Mesenchymal stem cell (in vitro differentiated cells and primary cell): ENCODE measurements at regions not wholly inside any gene's neighbourhood (a gene's known extent, or its start where the extent isn't known, plus 50 kb on each side); places are given as distances from the start of the nearest gene placed in this dataset.
"Not testable (repeated sequence)": the region's sequence is repeated elsewhere in the genome, so short reads cannot be mapped to it uniquely, and the experiment has no call there.

Experiments
- DNase-seq: peaks from one replicate; pipeline ENCODE4 v3.0.0-alpha.2; 2013
- H2AFZ ChIP-seq: one replicate; pipeline ENCODE4 v1.6.1; 2013; ENCODE audit warnings: low read depth, mild to moderate bottlenecking, control low read depth, inconsistent platforms, low read length, moderate library complexity
- H2AK5ac ChIP-seq: 2 replicates; pipeline ENCODE4 v1.6.1; 2013; ENCODE audit warnings: low read length, moderate library complexity, mild to moderate bottlenecking, inconsistent platforms; ENCODE audit not compliant: severe bottlenecking
- H2BK120ac ChIP-seq: one replicate; pipeline ENCODE4 v1.6.1; 2013; ENCODE audit warnings: low read depth, mild to moderate bottlenecking, inconsistent platforms, low read length, moderate library complexity
- H2BK12ac ChIP-seq, 2 experiments: one replicate each; pipeline ENCODE4 v1.6.1; 2013; ENCODE audit warnings: inconsistent platforms in 2 of 2, low read length in 2 of 2, mild to moderate bottlenecking in 2 of 2, moderate library complexity in 2 of 2, control low read depth in 1 of 2
- H2BK15ac ChIP-seq: one replicate; pipeline ENCODE4 v1.6.1; 2013; ENCODE audit warnings: mild to moderate bottlenecking, low read depth, inconsistent platforms; ENCODE audit not compliant: poor library complexity, severe bottlenecking
- H2BK5ac ChIP-seq: 2 replicates; pipeline ENCODE4 v1.6.1; 2013; ENCODE audit warnings: low read depth, mild to moderate bottlenecking, low read length, control low read depth, inconsistent platforms; ENCODE audit not compliant: poor library complexity, severe bottlenecking
- H3K14ac ChIP-seq, 2 experiments: one replicate each; pipeline ENCODE4 v1.6.1; 2013; ENCODE audit warnings: inconsistent platforms in 2 of 2, low read length in 2 of 2, control low read depth in 1 of 2, mild to moderate bottlenecking in 1 of 2, moderate library complexity in 1 of 2
- H3K18ac ChIP-seq, 2 experiments: one replicate each; pipeline ENCODE4 v1.6.1; 2013; ENCODE audit warnings: inconsistent platforms in 2 of 2, low read length in 2 of 2, control low read depth in 1 of 2, low read depth in 1 of 2, mild to moderate bottlenecking in 1 of 2
- H3K23ac ChIP-seq, 2 experiments: one replicate each; pipeline ENCODE4 v1.6.1; 2013; ENCODE audit warnings: inconsistent platforms in 2 of 2, low read length in 2 of 2, mild to moderate bottlenecking in 2 of 2, moderate library complexity in 2 of 2, control low read depth in 1 of 2
- H3K27ac ChIP-seq: 2 replicates; pipeline ENCODE4 v1.5.1; 2013; ENCODE audit warnings: mild to moderate bottlenecking, moderate library complexity, low read length, control low read depth, inconsistent platforms; ENCODE audit not compliant: poor library complexity, severe bottlenecking
- H3K27me3 ChIP-seq, 2 experiments: 2 replicates each; pipeline versions ENCODE4 v1.6.1 to v1.7.0; 2013; ENCODE audit warnings: low read length in 2 of 2, mild to moderate bottlenecking in 2 of 2, moderate library complexity in 2 of 2, control low read depth in 1 of 2, inconsistent platforms in 1 of 2; ENCODE audit not compliant: control insufficient read depth in 1 of 2, insufficient read depth in 1 of 2
- H3K36me3 ChIP-seq, 2 experiments: 2 replicates each; pipeline versions ENCODE4 v1.6.1 to v1.7.0; 2013; ENCODE audit warnings: low read length in 2 of 2, control low read depth in 1 of 2, inconsistent platforms in 1 of 2, low read depth in 1 of 2, mild to moderate bottlenecking in 1 of 2; ENCODE audit not compliant: insufficient read depth in 2 of 2, control insufficient read depth in 1 of 2
- H3K4ac ChIP-seq, 2 experiments: one replicate each; pipeline ENCODE4 v1.6.1; 2013; ENCODE audit warnings: inconsistent platforms in 2 of 2, low read length in 2 of 2, mild to moderate bottlenecking in 2 of 2, moderate library complexity in 2 of 2, control low read depth in 1 of 2, low read depth in 1 of 2
- H3K4me1 ChIP-seq: 2 replicates; pipeline ENCODE4 v1.6.1; 2013; ENCODE audit warnings: low read depth, low read length, control low read depth; ENCODE audit not compliant: control insufficient read depth, insufficient read depth
- H3K4me2 ChIP-seq: 2 replicates; pipeline ENCODE4 v1.6.1; 2013; ENCODE audit warnings: low read length, mild to moderate bottlenecking, inconsistent platforms; ENCODE audit not compliant: poor library complexity, severe bottlenecking
- H3K4me3 ChIP-seq, 2 experiments: 2 replicates each; pipeline versions ENCODE4 v1.5.1 to v1.7.0; 2013; ENCODE audit warnings: low read length in 2 of 2, mild to moderate bottlenecking in 2 of 2, control low read depth in 1 of 2, low read depth in 1 of 2; ENCODE audit not compliant: insufficient read depth in 1 of 2
- H3K79me1 ChIP-seq: replicated peaks from 2 replicates; pipeline ENCODE4 v1.6.1; 2013; ENCODE audit warnings: mild to moderate bottlenecking, control low read depth, low read length, inconsistent platforms; ENCODE audit not compliant: poor library complexity, severe bottlenecking
- H3K9ac ChIP-seq: 2 replicates; pipeline ENCODE4 v1.7.0; 2013; ENCODE audit warnings: mild to moderate bottlenecking, low read length, moderate library complexity
- H3K9me3 ChIP-seq: 2 replicates; pipeline ENCODE4 v1.7.0; 2013; ENCODE audit warnings: mild to moderate bottlenecking, low read length; ENCODE audit not compliant: control insufficient read depth
- H4K8ac ChIP-seq: one replicate; pipeline ENCODE4 v1.6.1; 2013; ENCODE audit warnings: inconsistent platforms, mild to moderate bottlenecking, low read length, moderate library complexity
- H4K91ac ChIP-seq: one replicate; pipeline ENCODE4 v1.6.1; 2013; ENCODE audit warnings: mild to moderate bottlenecking, low read length, inconsistent platforms
- WGBS: methylation state at CpG from one replicate; pipeline ENCODE4 v1.1.7; 2013; ENCODE audit warnings: mixed read lengths; 5-methylcytosine and 5-hydroxymethylcytosine counted together

DNA sequence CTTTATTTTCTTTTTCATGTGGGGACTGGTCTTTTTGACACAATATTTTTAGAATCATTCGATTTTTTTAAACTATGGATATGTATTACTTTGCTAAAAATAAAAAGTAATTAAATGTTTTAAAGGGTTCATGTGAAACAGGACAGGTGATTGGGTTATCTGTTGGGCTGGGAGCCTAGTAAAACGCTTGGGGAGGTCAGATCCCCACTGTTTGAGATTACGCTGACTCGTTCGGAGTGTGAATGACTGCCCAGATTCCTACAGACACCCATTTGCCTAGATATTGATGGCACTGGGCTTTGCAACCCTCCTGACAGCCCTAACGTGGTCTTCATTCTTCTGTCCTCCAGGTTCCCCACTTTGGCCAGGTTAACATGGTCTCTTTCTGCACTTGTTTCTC is 62.9 kb upstream of the UBASH3B start:
- Histone ChIP-seq H2AK5ac (no peak overlapping the region), H3K9me3 (peaks cover 9% of the 10 kb centered on the region), H3K4me1 (no peaks in the 10 kb centered on the region), H3K4me3 (no peak overlapping the region), H4K8ac (no peak overlapping the region), H3K4ac (no peak overlapping the region), H3K9ac (no peak overlapping the region), H3K4me2 (no peak overlapping the region), H3K27me3 (peaks cover 24 to 33% of the 10 kb centered on the region in 2 experiments), H3K18ac (no peak overlapping the region), H3K23ac (no peak overlapping the region), H2BK120ac (no peak overlapping the region), H3K36me3 (no peaks in the 10 kb centered on the region), H3K79me1 (no peaks in the 10 kb centered on the region), H2BK5ac (no peak overlapping the region), H2BK12ac (no peak overlapping the region), H4K91ac (no peak overlapping the region), H3K27ac (no peak overlapping the region), H2BK15ac (no peak overlapping the region), H2AFZ (no peak overlapping the region), H3K14ac (no peak overlapping the region)
- no peak for DNase-seq
- WGBS = 74% methylated on average over 5 of the region's 6 CpGs

DNA sequence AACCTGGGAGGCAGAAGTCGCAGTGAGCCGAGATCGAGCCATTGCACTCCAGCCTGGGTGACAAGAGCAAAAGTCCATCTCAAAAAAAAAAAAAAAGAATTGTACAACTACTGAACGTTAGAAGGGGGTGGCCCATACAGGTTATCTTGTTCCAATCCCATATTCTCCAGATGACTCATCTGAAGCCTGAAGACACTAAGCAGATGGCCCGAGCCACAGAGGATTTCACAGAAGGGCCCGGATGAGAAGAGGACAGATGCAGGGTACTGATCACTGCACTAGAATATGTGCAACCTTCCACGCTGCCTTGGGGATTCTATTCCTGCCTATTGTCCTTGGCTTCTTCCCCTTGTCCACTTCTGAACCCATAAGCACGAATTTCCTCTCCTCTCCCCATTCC is 70.9 kb upstream of the UBASH3B start:
- Histone ChIP-seq H4K8ac (no peak overlapping the region), H2BK15ac (no peak overlapping the region), H2BK120ac (no peak overlapping the region), H3K4me3 (no peak overlapping the region), H3K79me1 (no peaks in the 10 kb centered on the region), H2BK5ac (no peak overlapping the region), H3K27ac (no peak overlapping the region), H3K4me2 (no peak overlapping the region), H2AFZ (no peak overlapping the region), H2AK5ac (no peak overlapping the region), H3K9me3 (no peaks in the 10 kb centered on the region), H4K91ac (no peak overlapping the region), H3K36me3 (no peaks in the 10 kb centered on the region), H3K9ac (no peak overlapping the region), H3K14ac (no peak overlapping the region), H3K4me1 (no peaks in the 10 kb centered on the region), H3K23ac (no peak overlapping the region), H3K18ac (no peak overlapping the region), H3K4ac (no peak overlapping the region), H3K27me3 (peaks cover 12 to 14% of the 10 kb centered on the region in 2 experiments), H2BK12ac (no peak overlapping the region)
- DNase-seq = peak; percentile 62
- WGBS = 51% methylated on average over 5 of the region's 8 CpGs

DNA sequence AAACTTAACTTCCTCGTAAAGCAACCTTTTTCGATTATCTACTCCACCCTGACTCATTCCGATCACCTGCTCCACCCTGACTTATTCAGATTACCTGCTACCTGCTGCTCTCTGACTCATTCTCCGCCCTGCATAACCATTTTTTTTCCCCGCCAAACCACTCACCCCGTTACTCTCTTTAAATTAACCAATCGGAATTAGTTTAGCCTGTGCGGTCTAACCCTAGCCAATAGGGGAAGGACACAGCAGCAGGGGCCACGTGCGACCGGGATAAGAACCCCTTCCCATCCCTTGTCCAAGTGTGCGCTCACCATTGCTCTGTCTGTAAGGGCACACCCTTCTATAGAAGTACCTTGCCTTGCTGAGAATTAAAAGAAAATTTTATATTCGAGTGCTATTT is 75.5 kb upstream of the UBASH3B start:
- H2AK5ac ChIP-seq, H3K4me2 ChIP-seq, H3K4ac ChIP-seq, H3K36me3 ChIP-seq, H3K27me3 ChIP-seq, H3K18ac ChIP-seq, H2BK15ac ChIP-seq, H3K4me1 ChIP-seq, H3K23ac ChIP-seq, H2BK12ac ChIP-seq, H3K14ac ChIP-seq, DNase-seq, H3K4me3 ChIP-seq, H4K91ac ChIP-seq, H3K9me3 ChIP-seq, H4K8ac ChIP-seq, H3K9ac ChIP-seq, H2BK120ac ChIP-seq, H3K79me1 ChIP-seq, H3K27ac ChIP-seq, H2AFZ ChIP-seq, H2BK5ac ChIP-seq: not testable (repeated sequence)
- WGBS = 68% methylated on average over 10 of the region's 13 CpGs

DNA sequence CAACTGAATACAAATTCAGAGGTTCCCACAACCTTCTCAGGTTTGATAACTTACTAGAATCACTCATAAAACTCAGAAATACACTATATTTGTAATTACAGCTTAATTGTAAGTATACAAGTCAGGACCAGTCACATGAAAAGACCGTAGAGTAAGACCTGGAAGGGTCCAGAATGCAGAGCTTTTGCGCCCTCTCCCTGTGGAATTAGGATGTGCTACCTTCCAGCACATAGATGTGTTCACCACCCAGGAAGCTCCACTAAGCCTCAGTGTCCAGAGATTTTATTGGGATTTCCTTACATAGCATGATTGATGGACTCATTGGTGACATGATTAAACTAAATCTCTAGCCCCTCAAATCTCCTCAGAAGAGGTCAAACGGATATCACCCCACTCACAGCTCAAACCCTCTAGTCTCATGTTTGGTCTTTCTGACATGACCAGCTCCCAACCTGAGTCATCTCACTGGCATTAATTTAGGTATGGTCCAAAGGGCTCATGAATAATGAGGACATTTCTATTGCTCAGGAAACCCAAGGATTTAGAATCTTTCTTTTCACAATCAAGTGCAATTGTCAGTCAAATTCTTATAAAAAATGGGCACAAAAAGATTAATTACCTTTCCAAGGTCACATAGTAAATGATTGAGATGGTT is 77.2 kb upstream of the UBASH3B start:
- no peak overlapping the region for H3K4ac ChIP-seq
- no peak overlapping the region for H4K8ac ChIP-seq
- no peak overlapping the region for H3K18ac ChIP-seq
- H3K4me1 ChIP-seq = no peaks in the 10 kb centered on the region
- H3K9ac ChIP-seq = no peak overlapping the region
- H2BK15ac ChIP-seq = no peak overlapping the region
- no peak overlapping the region for H2BK12ac ChIP-seq
- 85% methylated on average over 2 of the region's 3 CpGs for WGBS
- no peak overlapping the region for H3K4me3 ChIP-seq
- H2BK120ac ChIP-seq = no peak overlapping the region
- H4K91ac ChIP-seq = no peak overlapping the region
- no peak overlapping the region for H2AFZ ChIP-seq
- H3K9me3 ChIP-seq = no peaks in the 10 kb centered on the region
- no peaks in the 10 kb centered on the region for H3K79me1 ChIP-seq
- no peak overlapping the region for H3K23ac ChIP-seq
- no peaks in the 10 kb centered on the region for H3K36me3 ChIP-seq
- no peak overlapping the region for H2BK5ac ChIP-seq
- H2AK5ac ChIP-seq = no peak overlapping the region
- no peak overlapping the region for H3K4me2 ChIP-seq
- H3K27ac ChIP-seq = no peak overlapping the region
- H3K27me3 ChIP-seq = no peaks in the 10 kb centered on the region
- no peak for DNase-seq
- no peak overlapping the region for H3K14ac ChIP-seq
